Right lobe of liver (tissue), 6 donors: ENCODE measurements at regions not wholly inside any gene's neighbourhood (a gene's known extent, or its start where the extent isn't known, plus 50 kb on each side); places are given as distances from the start of the nearest gene placed in this dataset.

ENCODE experiments used
- ATAC-seq, 4 donors: fragments of 200-7000 bp; cut with Tn5 transposase; one replicate each; pipeline ENCODE4 v1.9.1; 2020; ENCODE audit warnings: mild to moderate bottlenecking in 4 of 4, moderate library complexity in 4 of 4
- DNase-seq, 3 donors: peaks; one replicate each; pipeline ENCODE4 v3.0.0-alpha.2; 2020
- H3K27ac ChIP-seq, 3 donors: fragments of 200-600 bp; one replicate each; pipeline ENCODE4 v1.8.0; 2022
- H3K27me3 ChIP-seq, 2 donors: fragments of 200-600 bp; one replicate each; pipeline ENCODE4 v1.8.0; 2022
- H3K36me3 ChIP-seq, 4 donors: fragments of 200-600 bp; sonication (generic) in 1 of 4; one replicate each; pipeline versions ENCODE4 v1.5.1 to v1.8.0; 2017 to 2022; ENCODE audit warnings: control low read depth in 1 of 4
- H3K4me1 ChIP-seq, 4 donors: fragments of 200-600 bp; sonication (generic) in 1 of 4; one replicate each; pipeline versions ENCODE4 v1.5.1 to v1.8.0; 2017 to 2022; ENCODE audit warnings: control low read depth in 1 of 4
- H3K4me3 ChIP-seq, 3 donors: fragments of 200-600 bp; one replicate each; pipeline ENCODE4 v1.8.0; 2022
- H3K9me3 ChIP-seq, 4 donors: fragments of 200-600 bp; sonication (generic) in 1 of 4; one replicate each; pipeline versions ENCODE4 v1.5.1 to v1.8.0; 2017 to 2022; ENCODE audit warnings: control low read depth in 1 of 4
- CTCF ChIP-seq, 4 donors: fragments of 200-600 bp in 3 of 4; fragments of 450-650 bp in 1 of 4; IDR thresholded peaks; one replicate each; pipeline versions ENCODE4 v1.5.1 to v1.8.0; 2016 to 2022; ENCODE audit warnings: antibody characterized with exemption in 4 of 4, mild to moderate bottlenecking in 2 of 4
- POLR2A ChIP-seq: fragments of 450-650 bp; IDR thresholded peaks from one replicate; pipeline ENCODE4 v1.6.1; 2017; ENCODE audit warnings: antibody characterized with exemption, mild to moderate bottlenecking
- WGBS: methylation state at CpG from one replicate; pipeline ENCODE4 v1.1.6; 2018; ENCODE audit warnings: low coverage, low lambda C conversion rate; ENCODE audit not compliant: insufficient coverage; ENCODE audit errors: missing lambda C conversion rate; 5-methylcytosine and 5-hydroxymethylcytosine counted together
- intact Hi-C, 2 donors: fragments of 100-400 bp; cut with DNase I; formaldehyde crosslinking; loops; one replicate each; pipeline versions ENCODE4 v1.11.2 to v1.14.1; 2022
- donor health status: DM: no; HTN: yes; CAD: no.
- donor health status: DM: no; HTN: no; CAD: no.
- donor health status: DM: no; HTN: no; CAD: no.
- donor health status: DM: no; HTN: yes; CAD: no.
- donor health status: DM: no; HTN: yes; CAD: no.

- ATAC-seq (no peak), DNase-seq (no peak)
- intact Hi-C loops, result no loop called here
- H3K27ac ChIP-seq, result no peak overlapping the region
- TF ChIP-seq CTCF (IDR thresholded peaks at IDR 0.05), result no peak
- no peak for TF ChIP-seq POLR2A
- no peaks in the 10 kb centered on the region for H3K27me3 ChIP-seq
- H3K4me3 ChIP-seq, result no peak overlapping the region
- H3K4me1 ChIP-seq, result no peaks in the 10 kb centered on the region
- 69% methylated on average over 1 of the region's 1 CpG for WGBS
- H3K9me3 ChIP-seq, result no peaks in the 10 kb centered on the region
- no peaks in the 10 kb centered on the region for H3K36me3 ChIP-seq
These were observed 119.3 kb upstream of the NR3C2 start for GRCh38 chr4:148561467-148561866.

GRCh38 chr4:148557793-148558192, 115.6 kb upstream of the NR3C2 start:
- Histone ChIP-seq H3K4me3 (no peak overlapping the region), H3K27me3 (no peaks in the 10 kb centered on the region), H3K27ac (no peak overlapping the region), H3K9me3 (no peaks in the 10 kb centered on the region), H3K36me3 (no peaks in the 10 kb centered on the region), H3K4me1 (no peaks in the 10 kb centered on the region)
- 54% methylated on average over 3 of the region's 3 CpGs for WGBS
- intact Hi-C loops, result no loop called here
- DNase-seq (no peak), ATAC-seq (no peak)
- TF ChIP-seq POLR2A (no peak), CTCF (IDR thresholded peaks at IDR 0.05) (no peak)

- 70% methylated on average over 1 of the region's 1 CpG for WGBS
- ATAC-seq (no peak), DNase-seq (no peak)
- no peak for TF ChIP-seq POLR2A
- TF ChIP-seq CTCF (IDR thresholded peaks at IDR 0.05), result no peak
- no peak overlapping the region for H3K27ac ChIP-seq
- H3K36me3 ChIP-seq, result no peaks in the 10 kb centered on the region
- H3K27me3 ChIP-seq, result no peaks in the 10 kb centered on the region
- no peaks in the 10 kb centered on the region for H3K9me3 ChIP-seq
- intact Hi-C loops, result no loop called here
- H3K4me1 ChIP-seq, result no peaks in the 10 kb centered on the region
- H3K4me3 ChIP-seq, result no peak overlapping the region
These were observed 108.6 kb upstream of the NR3C2 start for GRCh38 chr4:148550788-148551187.

GRCh38 chr4:148542922-148543623, 100.9 kb upstream of the NR3C2 start:
- no peaks in the 10 kb centered on the region for H3K9me3 ChIP-seq
- no peaks in the 10 kb centered on the region for H3K27me3 ChIP-seq
- intact Hi-C loops, result no loop called here
- no peak overlapping the region for H3K27ac ChIP-seq
- H3K36me3 ChIP-seq, result no peaks in the 10 kb centered on the region
- WGBS, result 71% methylated on average over 4 of the region's 4 CpGs
- no peak overlapping the region for H3K4me3 ChIP-seq
- H3K4me1 ChIP-seq, result no peaks in the 10 kb centered on the region
- ATAC-seq (no peak), DNase-seq (no peak)
- TF ChIP-seq CTCF (IDR thresholded peaks at IDR 0.05) (no peak), POLR2A (no peak)
